Erythroblast (primary cell): ENCODE measurements at regions not wholly inside any gene's neighbourhood (a gene's known extent, or its start where the extent isn't known, plus 50 kb on each side); places are given as distances from the start of the nearest gene placed in this dataset.

Experiments
- GATA1 ChIP-seq: IDR thresholded peaks from 2 replicates; pipeline ENCODE4 v1.6.1; 2011; ENCODE audit warnings: low read depth, mild to moderate bottlenecking, control low read depth, low read length, moderate library complexity
- POLR2A ChIP-seq: IDR thresholded peaks from 2 replicates; pipeline ENCODE4 v1.6.1; 2011; ENCODE audit warnings: mild to moderate bottlenecking, low read length

DNA sequence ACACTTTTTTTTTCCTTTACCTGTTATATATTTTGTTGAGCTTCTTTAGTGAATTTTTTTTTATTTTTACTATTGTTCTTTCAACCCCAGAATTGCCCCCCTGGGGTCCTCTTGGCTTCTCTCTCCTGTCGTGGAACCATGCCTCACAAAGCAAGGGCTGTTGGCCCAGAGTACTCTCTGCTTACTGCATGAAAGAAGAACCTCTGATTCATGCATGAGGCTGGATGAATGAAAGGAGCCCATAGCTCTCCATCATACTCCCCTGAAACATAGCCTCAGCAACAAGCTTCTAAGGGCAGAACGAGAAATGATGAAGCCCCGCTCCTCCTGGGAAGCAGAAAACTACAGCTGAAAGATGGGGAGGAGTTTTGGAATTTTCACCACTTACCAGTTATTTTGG, 1441.0 kb downstream of the BRINP3 start:
- TF ChIP-seq POLR2A: no peak
- no peak for TF ChIP-seq GATA1
